ENCODE measurements at regions not wholly inside any gene's neighbourhood (a gene's known extent, or its start where the extent isn't known, plus 50 kb on each side); places are given as distances from the start of the nearest gene placed in this dataset.

DNA sequence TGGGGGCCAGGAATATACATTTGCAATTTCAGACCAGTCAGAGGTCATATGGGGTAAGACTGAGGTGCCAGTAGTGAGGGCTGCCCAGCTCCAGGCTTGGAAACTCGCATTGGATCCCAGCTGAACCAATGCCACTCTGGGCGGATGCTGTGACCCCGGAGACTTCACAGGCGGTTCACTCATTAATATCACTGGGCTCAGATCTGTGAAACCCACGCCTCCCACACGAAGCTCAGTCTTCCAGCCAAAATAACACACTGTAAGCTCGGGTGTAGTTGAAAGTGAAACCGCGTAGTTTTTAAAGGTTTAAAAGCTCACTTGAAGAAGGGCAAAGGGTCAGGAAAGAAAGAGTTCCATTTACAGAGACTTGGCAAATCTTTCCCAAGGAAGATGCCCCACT, 254.8 kb downstream of the FOXL1 start:
- H3K4me3 Mint-ChIP-seq = no peak overlapping the region
- Histone ChIP-seq H3K9ac (ENCODE audit: extremely low read depth, low read length, poor library complexity, severe bottlenecking) (no peak overlapping the region), H3K4me1 (ENCODE audit: control insufficient read depth, insufficient read depth, low read length) (no peaks in the 10 kb centered on the region), H3K27me3 (ENCODE audit: control insufficient read depth, insufficient read depth, low read length, poor library complexity, severe bottlenecking) (no peaks in the 10 kb centered on the region), H3K9me3 (ENCODE audit: control insufficient read depth, low read length) (no peaks in the 10 kb centered on the region), H3K4me3 (ENCODE audit: low read length) (no peak overlapping the region), H3K36me3 (ENCODE audit: control insufficient read depth, insufficient read depth, low read length) (no peaks in the 10 kb centered on the region), H3K27ac (ENCODE audit: low read depth, low read length) (no peak overlapping the region)
- no peak for DNase-seq
- no peaks in the 10 kb centered on the region for H3K4me1 Mint-ChIP-seq
- 84 to 92% methylated on average over 3 to 9 of the region's 9 CpGs for WGBS, 2 experiments (ENCODE audit: insufficient coverage in 1 of 2, insufficient read length in 1 of 2)
- no peak overlapping the region for H3K27ac Mint-ChIP-seq
- H3K9me3 Mint-ChIP-seq = peaks cover 4% of the 10 kb centered on the region
- no peaks in the 10 kb centered on the region for H3K36me3 Mint-ChIP-seq (ENCODE audit: low read depth)
- peaks cover 25% of the 10 kb centered on the region for H3K27me3 Mint-ChIP-seq (ENCODE audit: insufficient read depth)
- TF ChIP-seq, protein P1, sequence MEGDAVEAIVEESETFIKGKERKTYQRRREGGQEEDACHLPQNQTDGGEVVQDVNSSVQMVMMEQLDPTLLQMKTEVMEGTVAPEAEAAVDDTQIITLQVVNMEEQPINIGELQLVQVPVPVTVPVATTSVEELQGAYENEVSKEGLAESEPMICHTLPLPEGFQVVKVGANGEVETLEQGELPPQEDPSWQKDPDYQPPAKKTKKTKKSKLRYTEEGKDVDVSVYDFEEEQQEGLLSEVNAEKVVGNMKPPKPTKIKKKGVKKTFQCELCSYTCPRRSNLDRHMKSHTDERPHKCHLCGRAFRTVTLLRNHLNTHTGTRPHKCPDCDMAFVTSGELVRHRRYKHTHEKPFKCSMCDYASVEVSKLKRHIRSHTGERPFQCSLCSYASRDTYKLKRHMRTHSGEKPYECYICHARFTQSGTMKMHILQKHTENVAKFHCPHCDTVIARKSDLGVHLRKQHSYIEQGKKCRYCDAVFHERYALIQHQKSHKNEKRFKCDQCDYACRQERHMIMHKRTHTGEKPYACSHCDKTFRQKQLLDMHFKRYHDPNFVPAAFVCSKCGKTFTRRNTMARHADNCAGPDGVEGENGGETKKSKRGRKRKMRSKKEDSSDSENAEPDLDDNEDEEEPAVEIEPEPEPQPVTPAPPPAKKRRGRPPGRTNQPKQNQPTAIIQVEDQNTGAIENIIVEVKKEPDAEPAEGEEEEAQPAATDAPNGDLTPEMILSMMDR (conservative IDR thresholded peaks at IDR 0.05) = no peak

DNA sequence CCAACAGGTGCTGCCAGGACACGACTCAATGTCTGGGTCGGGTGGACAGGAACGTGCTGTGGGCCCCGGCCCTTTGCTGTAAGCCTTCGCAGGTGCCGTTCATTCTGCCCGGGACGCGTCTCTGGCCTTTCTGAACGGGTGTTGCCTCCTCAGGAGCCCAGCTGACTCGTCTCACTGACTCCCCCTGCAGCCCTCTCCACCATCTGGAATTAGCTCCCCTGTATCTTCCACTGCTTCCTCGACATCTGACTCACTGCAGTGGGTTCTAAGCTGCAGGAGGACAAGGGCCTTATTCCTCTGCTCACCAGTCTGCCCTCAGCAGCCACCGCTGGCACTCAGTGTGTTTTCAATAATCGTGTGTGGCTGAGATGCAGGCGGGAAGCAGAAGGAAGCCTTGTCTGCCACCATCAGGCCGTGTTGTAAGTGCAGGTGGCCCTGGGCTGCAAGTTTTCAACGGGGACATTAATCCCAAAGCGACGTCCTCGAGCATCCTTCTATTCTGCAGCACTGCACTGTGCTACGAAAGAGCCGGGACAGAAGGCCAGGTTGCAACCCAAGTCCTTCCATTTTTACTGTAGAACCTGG, 256.2 kb downstream of the FOXL1 start:
- no peaks in the 10 kb centered on the region for H3K4me1 Mint-ChIP-seq
- no peaks in the 10 kb centered on the region for H3K9me3 ChIP-seq (ENCODE audit: control insufficient read depth, low read length)
- no peaks in the 10 kb centered on the region for H3K4me1 ChIP-seq (ENCODE audit: control insufficient read depth, insufficient read depth, low read length)
- TF ChIP-seq, protein P1 (conservative IDR thresholded peaks at IDR 0.05) = peak; percentile 80
- H3K4me3 Mint-ChIP-seq = no peak overlapping the region
- H3K9ac ChIP-seq (ENCODE audit: extremely low read depth, low read length, poor library complexity, severe bottlenecking) = no peak overlapping the region
- no peak overlapping the region for H3K27ac ChIP-seq (ENCODE audit: low read depth, low read length)
- no peaks in the 10 kb centered on the region for H3K36me3 Mint-ChIP-seq (ENCODE audit: low read depth)
- no peak overlapping the region for H3K4me3 ChIP-seq (ENCODE audit: low read length)
- H3K27me3 Mint-ChIP-seq (ENCODE audit: insufficient read depth) = peaks cover 19% of the 10 kb centered on the region
- peaks cover 4% of the 10 kb centered on the region for H3K9me3 Mint-ChIP-seq
- H3K36me3 ChIP-seq (ENCODE audit: control insufficient read depth, insufficient read depth, low read length) = no peaks in the 10 kb centered on the region
- no peaks in the 10 kb centered on the region for H3K27me3 ChIP-seq (ENCODE audit: control insufficient read depth, insufficient read depth, low read length, poor library complexity, severe bottlenecking)
- H3K27ac Mint-ChIP-seq = no peak overlapping the region
- peak; percentile 89 for DNase-seq
- WGBS, 2 experiments (ENCODE audit: insufficient coverage in 1 of 2, insufficient read length in 1 of 2) = 56 to 69% methylated on average over 20 to 22 of the region's 22 CpGs

DNA sequence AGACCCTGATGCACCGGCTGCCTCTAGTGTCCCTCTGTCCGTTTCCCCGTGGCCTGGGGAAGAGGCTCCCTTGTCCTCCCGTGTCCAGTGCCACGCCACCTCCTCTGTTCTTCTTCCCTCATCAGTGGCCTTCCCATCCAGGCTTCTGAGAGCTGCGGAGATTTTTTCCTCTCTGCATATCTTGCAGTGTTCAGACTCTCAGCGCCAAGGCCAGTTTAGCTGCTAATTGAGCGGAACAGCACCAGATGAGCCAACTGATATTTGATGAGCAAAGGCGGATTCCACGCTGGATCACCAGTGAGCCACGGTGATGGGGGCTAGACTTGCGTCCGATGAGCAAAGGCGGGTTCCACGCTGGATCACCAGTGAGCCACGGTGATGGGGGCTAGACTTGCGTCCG, 257.6 kb downstream of the FOXL1 start:
- no peak for DNase-seq
- Histone ChIP-seq H3K27ac (ENCODE audit: low read depth, low read length) (no peak overlapping the region), H3K9me3 (ENCODE audit: control insufficient read depth, low read length) (no peaks in the 10 kb centered on the region), H3K4me3 (ENCODE audit: low read length) (no peak overlapping the region), H3K9ac (ENCODE audit: extremely low read depth, low read length, poor library complexity, severe bottlenecking) (no peak overlapping the region), H3K27me3 (ENCODE audit: control insufficient read depth, insufficient read depth, low read length, poor library complexity, severe bottlenecking) (no peaks in the 10 kb centered on the region), H3K4me1 (ENCODE audit: control insufficient read depth, insufficient read depth, low read length) (no peaks in the 10 kb centered on the region), H3K36me3 (ENCODE audit: control insufficient read depth, insufficient read depth, low read length) (no peaks in the 10 kb centered on the region)
- Mint-ChIP-seq H3K4me3 (no peak overlapping the region), H3K27me3 (ENCODE audit: insufficient read depth) (peaks cover 16% of the 10 kb centered on the region), H3K27ac (no peak overlapping the region), H3K36me3 (ENCODE audit: low read depth) (no peaks in the 10 kb centered on the region), H3K4me1 (no peaks in the 10 kb centered on the region), H3K9me3 (peaks cover 4% of the 10 kb centered on the region)
- 93 to 99% methylated on average over 8 to 10 of the region's 18 CpGs for WGBS, 2 experiments (ENCODE audit: insufficient coverage in 1 of 2, insufficient read length in 1 of 2)
- TF ChIP-seq, protein P1 (conservative IDR thresholded peaks at IDR 0.05) = no peak

Data from endodermal cell (in vitro differentiated cells).